Prostate gland (tissue), 2 donors: ENCODE measurements at regions not wholly inside any gene's neighbourhood (a gene's known extent, or its start where the extent isn't known, plus 50 kb on each side); places are given as distances from the start of the nearest gene placed in this dataset.
"Not testable (repeated sequence)": the region's sequence is repeated elsewhere in the genome, so short reads cannot be mapped to it uniquely, and the experiment has no call there.

Source experiments
- CTCF ChIP-seq, 4 experiments: fragments of 200-600 bp in 2 of 4; fragments of 450-650 bp in 2 of 4; sonication (generic) in 2 of 4; IDR thresholded peaks; 1 replicate in 3 of 4; 2 replicates in 1 of 4; pipeline ENCODE4 v1.5.1; 2016 to 2019; ENCODE audit warnings: antibody characterized with exemption in 4 of 4, mild to moderate bottlenecking in 2 of 4, moderate library complexity in 2 of 4
- POLR2A ChIP-seq: fragments of 450-650 bp; IDR thresholded peaks from one replicate; pipeline ENCODE4 v1.6.1; 2016; ENCODE audit warnings: antibody characterized with exemption, mild to moderate bottlenecking

GRCh38 chr14:105652317-105652716, 125.9 kb downstream of the TMEM121 start:
- not testable (repeated sequence) for TF ChIP-seq POLR2A; CTCF (IDR thresholded peaks at IDR 0.05)
